GM23338 (cell line): ENCODE measurements at regions not wholly inside any gene's neighbourhood (a gene's known extent, or its start where the extent isn't known, plus 50 kb on each side); places are given as distances from the start of the nearest gene placed in this dataset.

Experiments used
- CTCF ChIP-seq, 2 experiments: fragments of 200-600 bp in 1 of 2; sonication (generic) in 1 of 2; conservative IDR thresholded peaks; 2 replicates each; pipeline versions ENCODE4 v1.5.1 to v1.6.1; 2016 to 2017; ENCODE audit warnings: antibody characterized with exemption in 2 of 2, low read depth in 2 of 2, mild to moderate bottlenecking in 2 of 2, moderate library complexity in 1 of 2
- ETS1 ChIP-seq: IDR thresholded peaks from 2 replicates; pipeline ENCODE4 v1.6.1; 2016; ENCODE audit warnings: antibody characterized with exemption
- EZH2 ChIP-seq: fragments of 200-600 bp; sonication (generic); IDR thresholded peaks from one replicate; pipeline ENCODE4 v1.8.0; 2017; ENCODE audit warnings: antibody characterized with exemption, mild to moderate bottlenecking, low read depth; ENCODE audit not compliant: unreplicated experiment
- EZH2phosphoT487 ChIP-seq: fragments of 200-600 bp; sonication (generic); IDR thresholded peaks from one replicate; pipeline ENCODE4 v1.8.1; 2018; ENCODE audit warnings: antibody characterized with exemption; ENCODE audit not compliant: unreplicated experiment
- POLR2AphosphoS5 ChIP-seq: IDR thresholded peaks from 2 replicates; pipeline ENCODE4 v1.6.1; 2016; ENCODE audit warnings: antibody characterized with exemption, low read depth

DNA sequence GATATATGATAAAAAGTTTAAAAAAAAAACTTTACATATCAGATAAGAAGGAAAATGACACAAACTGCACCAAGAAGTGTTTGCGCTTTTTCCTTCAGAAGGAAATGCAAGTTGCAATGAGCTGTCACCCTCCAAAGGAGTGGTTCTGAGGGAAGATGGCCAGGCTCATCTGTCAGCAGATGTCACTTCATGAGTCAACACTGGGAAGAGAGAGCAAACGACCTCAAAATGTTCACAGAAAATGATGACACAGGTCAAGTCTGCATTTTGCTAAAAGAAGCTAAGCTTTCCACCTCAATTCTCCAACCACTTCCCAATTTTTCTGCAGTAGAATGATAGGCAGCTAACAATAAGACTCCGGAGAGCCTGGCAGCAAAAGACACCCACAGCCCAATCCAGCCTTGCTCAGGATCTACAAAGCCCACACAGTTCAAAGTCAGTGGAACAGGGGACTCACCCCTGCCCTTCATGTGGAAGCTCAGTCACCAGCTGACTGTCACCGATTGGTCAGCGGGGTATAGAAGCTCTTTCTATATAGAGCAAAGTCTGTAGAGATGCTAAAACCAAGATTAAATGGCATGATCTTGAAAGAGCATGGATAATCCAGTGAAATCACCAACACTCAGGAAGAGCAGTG lies 155.1 kb upstream of the NEBL start:
- no peak for TF ChIP-seq CTCF (conservative IDR thresholded peaks at IDR 0.05; ENCODE audit: low read depth in 2 of 2)
- no peak for TF ChIP-seq EZH2
- no peak for TF ChIP-seq POLR2AphosphoS5
- no peak for TF ChIP-seq ETS1
- TF ChIP-seq EZH2phosphoT487: no peak
